Activated naive CD4-positive, alpha-beta T cell treated with anti-CD3 and anti-CD28 coated beads, Interleukin-2, amount 10 ng/mL, durations not matched to agents 7 days and 5 days (primary cell): ENCODE measurements at regions not wholly inside any gene's neighbourhood (a gene's known extent, or its start where the extent isn't known, plus 50 kb on each side); places are given as distances from the start of the nearest gene placed in this dataset.

ENCODE experiments used
- CTCF ChIA-PET: fragments of 350-600 bp; sonication (Branson Sonifier 250); formaldehyde crosslinking; loops from one replicate; lab custom pipeline; 2021; ENCODE audit warnings: antibody characterized with exemption; lab: Charles Lee
- DNase-seq: peaks from one replicate; pipeline ENCODE4 v3.0.0-alpha.2; 2020
- H3K27ac Mint-ChIP-seq: one replicate; pipeline ENCODE4 v1.8.0; 2021; ENCODE audit warnings: mild to moderate bottlenecking, moderate library complexity, mixed read lengths
- H3K27me3 Mint-ChIP-seq: one replicate; pipeline ENCODE4 v1.8.0; 2021; ENCODE audit warnings: mild to moderate bottlenecking, mixed read lengths
- H3K36me3 Mint-ChIP-seq: one replicate; pipeline ENCODE4 v1.8.0; 2021; ENCODE audit warnings: mixed read lengths
- H3K4me1 Mint-ChIP-seq: one replicate; pipeline ENCODE4 v1.8.0; 2021; ENCODE audit warnings: mixed read lengths
- H3K4me3 Mint-ChIP-seq: one replicate; pipeline ENCODE4 v1.8.0; 2021; ENCODE audit warnings: mild to moderate bottlenecking, moderate library complexity, mixed read lengths
- H3K9me3 Mint-ChIP-seq: one replicate; pipeline ENCODE4 v1.8.0; 2021; ENCODE audit warnings: mixed read lengths

DNA sequence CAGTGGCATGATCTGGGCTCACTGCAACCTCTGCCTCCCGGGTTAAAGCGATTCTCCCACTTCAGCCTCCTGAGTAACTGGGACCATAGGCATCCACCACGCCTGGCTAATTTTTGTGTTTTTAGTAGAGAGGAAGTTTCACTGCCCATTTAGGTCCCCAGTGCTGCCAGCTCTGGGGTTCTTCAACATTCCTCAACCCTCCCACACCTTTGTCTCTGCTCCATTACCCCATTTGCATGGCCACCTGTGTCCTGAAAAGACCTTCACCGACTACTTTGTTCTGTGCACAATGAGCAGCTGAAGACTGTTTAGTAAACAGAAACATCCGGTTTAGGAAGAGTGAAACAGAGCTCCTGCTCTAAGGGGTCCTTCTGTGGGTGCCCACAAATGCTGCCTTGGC is 92.0 kb downstream of the FAM43A start:
- Mint-ChIP-seq H3K9me3 (no peaks in the 10 kb centered on the region), H3K4me1 (no peaks in the 10 kb centered on the region), H3K36me3 (no peaks in the 10 kb centered on the region), H3K27ac (no peak overlapping the region), H3K4me3 (no peak overlapping the region), H3K27me3 (peaks cover 51% of the 10 kb centered on the region)
- CTCF ChIA-PET, result no interaction called here
- no peak for DNase-seq

DNA sequence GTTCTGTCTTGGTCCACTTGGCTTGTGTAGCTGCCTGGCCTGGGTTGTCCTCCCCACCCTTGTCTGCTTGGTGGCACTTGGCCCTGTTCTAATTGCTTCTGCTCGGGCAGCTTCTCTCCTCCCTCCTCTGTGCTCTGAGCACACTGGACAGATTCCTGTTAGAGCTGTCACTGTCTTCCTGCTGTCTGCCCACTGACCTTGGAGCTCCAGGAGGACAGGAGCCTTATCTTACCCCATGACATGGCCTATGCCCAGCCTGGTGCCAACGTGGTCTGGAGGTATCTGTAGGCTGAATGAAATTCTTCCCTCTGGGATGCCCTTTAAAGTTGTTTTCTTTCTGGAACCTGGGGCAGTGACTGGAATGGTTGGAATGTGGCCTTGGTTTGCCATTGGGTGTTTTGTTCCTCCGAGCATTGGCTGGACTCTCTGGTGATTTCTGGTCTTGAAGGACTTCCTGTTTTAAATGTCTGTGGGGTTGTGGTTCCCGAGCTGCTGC is 94.1 kb downstream of the FAM43A start:
- Mint-ChIP-seq H3K4me1 (no peaks in the 10 kb centered on the region), H3K4me3 (no peak overlapping the region)

DNA sequence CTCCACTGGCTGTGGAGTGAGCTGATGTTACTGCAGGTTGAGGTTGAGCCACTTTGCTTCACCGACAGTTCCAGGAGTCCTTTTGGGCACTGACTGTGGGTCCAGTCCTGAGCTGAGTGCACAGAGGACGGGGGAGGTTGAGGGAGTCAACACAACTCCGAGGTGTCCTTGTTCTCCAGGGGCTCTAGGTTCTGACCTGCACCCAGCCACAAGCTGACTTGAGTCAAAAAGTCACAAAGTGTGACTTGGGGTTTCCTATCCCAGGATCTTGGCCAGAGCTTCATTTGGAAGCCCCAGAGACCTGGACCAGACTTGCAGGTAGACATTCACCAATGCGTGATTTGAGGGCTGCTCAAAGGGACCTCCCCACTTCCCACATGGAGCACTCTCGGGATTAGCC is 95.0 kb downstream of the FAM43A start:
- CTCF ChIA-PET, result no interaction called here
- no peaks in the 10 kb centered on the region for H3K9me3 Mint-ChIP-seq

More for the DNA sequence above, 94.1 kb downstream of the FAM43A start:
- no peak for DNase-seq
- Mint-ChIP-seq H3K9me3 (no peaks in the 10 kb centered on the region), H3K27ac (no peak overlapping the region), H3K36me3 (no peaks in the 10 kb centered on the region), H3K27me3 (peaks cover 40% of the 10 kb centered on the region)
- CTCF ChIA-PET, result no interaction called here

DNA sequence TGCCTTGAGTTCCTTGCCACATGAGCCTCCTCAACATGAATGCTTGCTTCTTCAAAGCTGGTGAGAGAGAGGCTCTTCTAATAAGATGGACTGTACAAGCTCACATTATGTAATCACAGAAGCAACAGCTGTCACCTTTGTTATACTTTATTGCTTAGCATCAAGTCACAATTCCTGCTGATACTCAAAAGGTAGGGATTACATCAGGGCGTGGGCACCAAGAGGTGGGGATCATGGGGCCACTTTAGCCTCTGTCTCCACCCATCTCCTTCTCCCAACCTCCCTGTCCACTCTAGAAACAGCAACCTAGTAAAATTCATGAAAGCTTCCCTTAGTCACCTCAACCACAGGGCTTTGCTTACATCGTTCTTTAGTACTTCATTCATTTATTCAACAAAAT is 95.9 kb downstream of the FAM43A start:
- H3K36me3 Mint-ChIP-seq, result no peaks in the 10 kb centered on the region
- H3K9me3 Mint-ChIP-seq, result no peaks in the 10 kb centered on the region
- H3K27me3 Mint-ChIP-seq, result peaks cover 28% of the 10 kb centered on the region
- CTCF ChIA-PET, result no interaction called here
- H3K27ac Mint-ChIP-seq, result no peak overlapping the region
- no peak for DNase-seq
- H3K4me1 Mint-ChIP-seq, result no peaks in the 10 kb centered on the region
- H3K4me3 Mint-ChIP-seq, result no peak overlapping the region

More for the DNA sequence above, 95.0 kb downstream of the FAM43A start:
- Mint-ChIP-seq H3K4me3 (no peak overlapping the region), H3K27me3 (peaks cover 36% of the 10 kb centered on the region), H3K27ac (no peak overlapping the region), H3K36me3 (no peaks in the 10 kb centered on the region), H3K4me1 (no peaks in the 10 kb centered on the region)
- DNase-seq, result no peak

DNA sequence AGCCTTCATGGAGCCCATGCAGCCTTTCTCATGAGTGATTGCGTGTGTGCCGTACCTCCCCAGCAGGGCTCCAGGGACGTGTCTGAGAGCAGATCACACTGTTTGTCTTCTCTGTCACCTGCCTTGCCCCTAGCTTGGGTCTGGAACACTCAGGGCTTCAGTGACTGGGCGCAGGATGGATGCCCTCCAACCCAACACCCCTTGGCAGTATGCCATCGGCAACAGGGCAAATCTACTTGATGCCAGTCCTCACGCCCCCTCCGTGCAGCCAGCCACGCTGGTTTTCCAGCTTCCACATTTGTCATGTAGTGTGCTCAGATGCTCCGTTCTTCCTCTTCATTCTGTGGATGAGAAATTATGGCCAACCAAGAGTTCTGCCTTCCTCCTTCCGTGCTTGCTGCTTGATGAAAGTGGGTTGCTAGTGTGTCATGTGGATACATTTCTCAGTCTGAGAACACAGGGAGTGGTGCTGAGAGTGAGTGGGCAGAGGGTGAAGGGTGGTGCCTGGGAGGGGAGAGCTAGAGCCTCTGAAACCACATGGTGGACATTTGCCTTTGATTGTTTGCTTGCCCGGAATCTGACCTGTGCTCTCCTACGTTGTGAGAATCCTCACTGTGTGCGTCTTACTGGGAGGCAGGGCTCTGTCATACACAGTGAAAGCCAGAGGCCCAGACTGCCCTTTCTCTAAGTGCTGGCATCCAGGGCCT is 97.2 kb downstream of the FAM43A start:
- DNase-seq, result no peak
- Mint-ChIP-seq H3K27ac (no peak overlapping the region), H3K4me3 (no peak overlapping the region), H3K4me1 (no peaks in the 10 kb centered on the region), H3K36me3 (no peaks in the 10 kb centered on the region), H3K9me3 (no peaks in the 10 kb centered on the region), H3K27me3 (peaks cover 20% of the 10 kb centered on the region)
- CTCF ChIA-PET, result interaction anchor here (0.6 kb wide), 1 partner anchor 211 kb away, joined by 3 read pairs; no protein-coding TSS in a partner anchor

DNA sequence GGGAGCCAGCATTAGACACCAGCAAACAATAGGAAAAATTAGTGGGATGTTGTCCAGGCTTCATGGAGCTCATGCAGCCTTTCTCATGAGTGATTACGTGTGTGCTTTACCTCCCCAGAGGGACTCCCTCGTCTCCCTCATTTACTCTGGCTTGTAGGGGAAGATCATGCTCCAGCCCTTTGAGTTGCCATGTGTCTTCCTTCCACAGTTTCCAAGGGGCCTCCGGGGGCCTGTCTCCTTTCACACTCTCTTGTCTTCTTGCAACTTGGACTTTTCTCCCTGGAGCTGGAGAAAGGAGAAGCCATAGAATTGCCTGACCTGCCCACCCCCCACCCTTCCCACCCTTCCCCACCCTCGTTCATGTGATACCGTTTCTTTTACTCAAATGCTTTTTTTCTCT is 98.7 kb downstream of the FAM43A start:
- CTCF ChIA-PET, result no interaction called here
- no peaks in the 10 kb centered on the region for H3K4me1 Mint-ChIP-seq
- H3K9me3 Mint-ChIP-seq, result no peaks in the 10 kb centered on the region
- no peak overlapping the region for H3K4me3 Mint-ChIP-seq
- no peak for DNase-seq
- no peaks in the 10 kb centered on the region for H3K36me3 Mint-ChIP-seq
- H3K27me3 Mint-ChIP-seq, result peaks cover 15% of the 10 kb centered on the region
- no peak overlapping the region for H3K27ac Mint-ChIP-seq

DNA sequence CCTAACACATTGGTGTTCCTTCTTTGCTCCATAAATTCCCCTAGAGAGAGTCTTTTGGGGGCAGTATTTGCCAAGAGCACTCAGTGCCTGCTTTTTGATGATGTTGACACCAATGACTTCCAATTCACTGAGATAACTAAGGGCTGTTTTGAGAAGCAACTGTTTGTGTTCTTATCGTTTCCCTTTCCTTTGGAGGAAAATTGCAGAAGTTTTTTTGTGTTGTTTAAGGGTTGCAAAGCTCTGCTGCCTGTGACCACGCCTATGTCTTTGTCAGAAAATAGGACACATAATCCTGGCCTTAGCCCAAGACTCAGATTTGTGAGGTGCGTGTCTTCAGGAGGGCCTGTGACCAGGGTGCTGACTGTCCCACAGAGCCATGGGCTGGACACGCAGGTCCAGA is 99.6 kb downstream of the FAM43A start:
- no peaks in the 10 kb centered on the region for H3K36me3 Mint-ChIP-seq
- no peak for DNase-seq
- no peaks in the 10 kb centered on the region for H3K9me3 Mint-ChIP-seq
- H3K27ac Mint-ChIP-seq, result no peak overlapping the region
- no peak overlapping the region for H3K4me3 Mint-ChIP-seq
- no peaks in the 10 kb centered on the region for H3K4me1 Mint-ChIP-seq
- peaks cover 10% of the 10 kb centered on the region for H3K27me3 Mint-ChIP-seq
- CTCF ChIA-PET, result no interaction called here

DNA sequence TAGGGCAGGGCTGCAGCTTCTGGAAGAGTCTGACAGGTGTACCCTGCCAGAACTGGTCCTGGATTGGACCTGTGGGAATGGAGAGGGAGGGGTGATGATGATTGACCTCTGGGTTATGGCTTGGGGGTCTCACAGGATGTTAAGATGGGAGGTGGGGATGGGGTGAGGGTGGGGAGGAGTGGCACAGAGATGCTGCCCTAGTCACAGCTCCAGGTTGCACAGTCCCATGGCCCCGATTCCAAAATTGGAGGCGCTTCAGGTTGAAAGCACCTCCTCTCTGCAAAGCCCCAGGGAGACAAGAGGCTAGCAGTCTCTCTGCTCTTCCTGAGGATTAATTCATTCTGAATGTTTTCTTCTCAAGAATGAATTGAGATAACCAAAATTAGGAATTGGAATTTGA is 101.4 kb downstream of the FAM43A start:
- Mint-ChIP-seq H3K36me3 (no peaks in the 10 kb centered on the region), H3K4me1 (no peaks in the 10 kb centered on the region), H3K27ac (no peak overlapping the region), H3K27me3 (peaks cover 4% of the 10 kb centered on the region), H3K4me3 (no peak overlapping the region), H3K9me3 (no peaks in the 10 kb centered on the region)
- CTCF ChIA-PET, result no interaction called here
- no peak for DNase-seq

DNA sequence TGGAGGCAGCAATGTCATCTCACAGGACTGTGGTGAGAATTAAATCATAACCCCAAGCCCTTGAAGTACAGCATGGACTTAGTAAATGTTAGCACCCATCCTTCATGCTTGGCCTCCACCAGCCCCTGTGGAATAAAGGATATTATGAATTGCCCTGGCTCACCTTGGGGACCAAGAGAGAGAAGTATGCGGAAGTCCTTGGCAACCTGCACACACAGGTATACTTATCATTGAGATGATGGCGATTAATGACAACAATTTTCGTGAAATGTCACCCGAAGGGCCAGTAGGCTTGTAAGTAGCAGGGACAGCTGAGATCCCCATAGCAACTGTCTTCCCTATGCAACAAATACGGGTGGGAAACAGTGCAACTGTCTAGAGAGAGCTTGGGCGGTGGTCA is 102.0 kb downstream of the FAM43A start:
- no peaks in the 10 kb centered on the region for H3K4me1 Mint-ChIP-seq
- CTCF ChIA-PET, result no interaction called here
- H3K9me3 Mint-ChIP-seq, result no peaks in the 10 kb centered on the region

DNA sequence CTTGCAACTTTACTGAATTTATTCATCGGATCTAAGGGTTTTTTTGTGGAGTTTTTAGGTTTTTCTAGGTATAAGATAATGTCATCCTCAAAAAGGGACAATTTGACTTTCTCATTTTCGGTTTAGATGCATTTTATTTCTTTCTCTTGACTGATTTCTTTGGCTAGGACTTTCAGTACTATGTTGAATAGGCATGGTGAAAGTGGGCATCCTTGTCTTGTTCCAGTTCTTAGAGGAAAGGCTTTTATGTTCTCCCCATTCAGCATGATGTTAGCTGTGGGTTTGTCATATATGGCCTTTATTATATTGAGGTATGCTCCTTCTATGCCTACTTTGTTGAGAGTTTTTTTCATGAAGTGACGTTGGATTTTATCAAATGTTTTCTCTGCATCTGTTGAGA is 106.7 kb downstream of the FAM43A start:
- CTCF ChIA-PET, result no interaction called here
- H3K27ac Mint-ChIP-seq, result no peak overlapping the region

More for the DNA sequence above, 102.0 kb downstream of the FAM43A start:
- Mint-ChIP-seq H3K4me3 (no peak overlapping the region), H3K36me3 (no peaks in the 10 kb centered on the region), H3K27ac (no peak overlapping the region), H3K27me3 (peaks cover 4% of the 10 kb centered on the region)
- no peak for DNase-seq

DNA sequence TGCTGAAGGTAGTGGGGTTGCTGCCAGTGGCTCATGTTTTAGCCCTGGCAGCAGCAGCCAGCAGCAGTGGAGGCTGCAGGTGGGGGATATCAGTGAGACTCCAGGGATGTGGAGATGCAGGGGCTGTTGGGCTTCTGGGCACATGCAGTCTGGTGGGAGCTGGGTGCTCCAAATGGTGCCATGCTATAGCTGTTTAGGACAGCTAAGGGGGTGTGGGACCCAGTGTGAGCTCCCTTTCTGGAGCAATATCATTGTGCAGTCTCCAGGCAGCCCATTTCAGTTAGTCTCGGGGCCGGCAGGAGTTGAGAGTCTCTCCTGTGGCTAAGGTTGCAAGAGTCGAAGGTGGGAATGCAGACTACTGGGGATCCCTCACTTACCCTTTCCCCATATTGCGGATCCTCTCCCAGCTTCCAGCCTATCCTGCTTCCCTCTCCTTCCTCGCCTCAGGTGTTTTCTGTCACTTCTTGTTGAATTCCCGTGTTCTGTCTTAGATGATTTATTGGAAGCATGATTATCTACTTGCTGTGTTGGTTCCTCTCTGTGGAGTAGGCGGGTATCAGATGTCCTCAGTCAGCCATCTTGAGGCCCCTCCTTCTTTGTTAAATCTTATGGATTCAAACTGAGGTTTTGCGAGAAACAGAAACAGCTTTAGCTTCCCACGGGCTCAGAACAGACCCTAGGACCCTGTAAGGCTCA is 112.0 kb downstream of the FAM43A start:
- Mint-ChIP-seq H3K4me3 (no peak overlapping the region), H3K27me3 (peaks cover 8% of the 10 kb centered on the region), H3K9me3 (peaks cover 23% of the 10 kb centered on the region), H3K27ac (no peak overlapping the region), H3K36me3 (peaks cover 4% of the 10 kb centered on the region), H3K4me1 (peaks cover 15% of the 10 kb centered on the region)
- DNase-seq, result no peak
- CTCF ChIA-PET, result no interaction called here

More for the DNA sequence above, 106.7 kb downstream of the FAM43A start:
- Mint-ChIP-seq H3K4me3 (no peak overlapping the region), H3K9me3 (peaks cover 20% of the 10 kb centered on the region), H3K36me3 (peaks cover 4% of the 10 kb centered on the region), H3K4me1 (peaks cover 15% of the 10 kb centered on the region), H3K27me3 (no peaks in the 10 kb centered on the region)
- DNase-seq, result no peak

DNA sequence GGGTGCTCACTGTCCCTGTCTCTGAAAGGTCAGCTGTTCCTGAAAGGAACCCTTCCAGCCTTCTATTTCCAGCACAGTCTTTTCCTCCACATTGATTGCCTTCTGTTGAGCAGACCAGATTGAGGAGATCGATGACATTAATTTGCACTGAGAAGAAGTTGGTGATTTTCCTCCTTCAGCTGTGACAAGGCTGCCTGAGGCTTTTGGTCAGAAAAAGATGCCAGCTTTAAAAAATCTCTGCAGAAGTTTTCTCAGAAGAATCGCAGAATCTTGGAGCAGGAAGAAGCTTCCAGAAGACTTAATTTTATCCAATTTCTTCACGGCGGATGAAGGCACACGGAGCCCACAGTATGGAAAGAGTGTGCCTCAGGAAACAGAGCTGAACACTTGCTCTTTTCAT is 112.8 kb downstream of the FAM43A start:
- Mint-ChIP-seq H3K4me3 (no peak overlapping the region), H3K4me1 (peaks cover 15% of the 10 kb centered on the region), H3K27me3 (peaks cover 8% of the 10 kb centered on the region), H3K36me3 (peaks cover 4% of the 10 kb centered on the region), H3K9me3 (peaks cover 23% of the 10 kb centered on the region), H3K27ac (no peak overlapping the region)
- CTCF ChIA-PET, result no interaction called here
- no peak for DNase-seq

DNA sequence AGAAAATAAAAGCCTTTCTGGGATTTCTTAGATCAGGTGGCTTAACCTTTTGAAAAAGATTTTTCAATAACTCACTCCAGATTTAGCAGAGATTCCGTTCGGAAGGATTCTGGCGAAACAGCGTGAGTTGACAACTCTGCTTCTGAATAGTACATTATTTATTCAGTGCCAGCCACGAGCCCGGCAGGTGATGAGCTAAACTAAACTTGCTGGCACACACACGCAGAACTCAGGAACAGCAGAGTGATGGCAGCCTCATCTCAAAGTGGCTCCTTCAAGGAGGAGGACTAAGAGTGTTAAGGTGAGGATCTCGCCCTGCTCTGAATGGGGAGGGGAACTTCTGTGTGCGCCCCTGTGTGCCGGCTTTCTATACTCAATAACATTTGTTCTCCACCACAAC is 114.3 kb downstream of the FAM43A start:
- H3K27ac Mint-ChIP-seq, result no peak overlapping the region
- H3K9me3 Mint-ChIP-seq, result peaks cover 21% of the 10 kb centered on the region
- peaks cover 16% of the 10 kb centered on the region for H3K27me3 Mint-ChIP-seq
- CTCF ChIA-PET, result interaction anchor here (0.5 kb wide), 1 partner anchor 742 kb away, joined by 3 read pairs; no protein-coding TSS in a partner anchor
- no peak for DNase-seq
- no peak overlapping the region for H3K4me3 Mint-ChIP-seq
- peaks cover 4% of the 10 kb centered on the region for H3K36me3 Mint-ChIP-seq
- H3K4me1 Mint-ChIP-seq, result peaks cover 10% of the 10 kb centered on the region

DNA sequence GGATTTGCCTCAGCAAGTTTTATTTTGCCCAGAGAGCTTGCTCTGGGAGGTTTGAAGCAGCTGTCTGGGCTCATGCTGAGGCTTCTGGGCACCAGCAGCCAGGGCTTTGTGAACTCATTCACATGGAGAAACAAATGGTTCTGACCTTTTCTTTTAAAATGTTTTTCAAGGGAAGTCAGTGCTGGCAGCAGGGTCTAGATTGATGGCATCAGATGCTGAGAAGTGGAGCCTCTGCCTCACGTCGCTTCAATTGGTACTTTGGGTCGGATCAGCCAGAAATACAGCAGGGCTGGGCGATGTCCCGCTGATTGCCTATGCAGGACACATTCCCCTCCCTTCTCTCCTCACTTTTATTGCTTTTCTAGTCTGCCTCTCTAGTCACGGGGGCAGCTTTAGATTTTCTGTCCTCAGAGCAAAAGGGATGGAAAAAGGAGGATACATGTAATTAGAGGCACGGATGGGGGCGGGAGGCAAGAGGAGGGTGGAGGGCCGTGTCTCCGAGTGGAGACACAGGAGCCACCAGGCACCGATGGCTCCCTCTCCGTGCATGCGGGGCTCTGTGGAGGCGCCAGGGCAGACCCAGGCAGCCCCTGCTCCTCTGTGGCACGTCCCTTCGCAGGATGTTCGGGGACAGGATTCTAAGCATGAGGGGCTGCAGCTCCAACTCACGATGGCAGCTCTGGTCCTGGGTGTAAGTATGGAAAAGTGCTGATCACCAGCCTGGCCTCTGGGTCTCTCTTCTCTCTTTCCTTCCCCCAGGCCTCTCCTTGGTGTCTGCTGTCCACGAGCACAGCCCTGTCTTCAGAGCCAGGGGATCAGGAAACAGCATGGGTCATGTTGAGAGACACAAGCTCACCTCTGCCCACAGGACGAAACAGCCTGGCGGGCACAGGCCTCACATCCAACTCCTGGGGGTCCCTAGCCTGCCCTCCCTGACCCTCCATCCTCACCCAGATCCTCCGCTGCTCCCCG is 116.1 kb downstream of the FAM43A start:
- CTCF ChIA-PET, result no interaction called here
- Mint-ChIP-seq H3K27ac (no peak overlapping the region), H3K4me1 (peaks cover under 1% of the 10 kb centered on the region)

More for the DNA sequence above, 116.1 kb downstream of the FAM43A start:
- Mint-ChIP-seq H3K36me3 (no peaks in the 10 kb centered on the region), H3K9me3 (peaks cover 8% of the 10 kb centered on the region), H3K27me3 (peaks cover 28% of the 10 kb centered on the region), H3K4me3 (no peak overlapping the region)
- no peak for DNase-seq
